ENCODE measurements at regions not wholly inside any gene's neighbourhood (a gene's known extent, or its start where the extent isn't known, plus 50 kb on each side); places are given as distances from the start of the nearest gene placed in this dataset.
"Not testable (repeated sequence)": the region's sequence is repeated elsewhere in the genome, so short reads cannot be mapped to it uniquely, and the experiment has no call there.

GRCh38 chr3:171980578-171981270 lies 58.7 kb upstream of the FNDC3B start:
- no peak for DNase-seq (ENCODE audit: low spot score)

GRCh38 chr3:171981271-171981605 lies 58.1 kb upstream of the FNDC3B start:
- no peak for DNase-seq (ENCODE audit: low spot score)

GRCh38 chr3:171982828-171983227 lies 56.5 kb upstream of the FNDC3B start:
- peak; percentile 56 for DNase-seq (ENCODE audit: low spot score)

DNA sequence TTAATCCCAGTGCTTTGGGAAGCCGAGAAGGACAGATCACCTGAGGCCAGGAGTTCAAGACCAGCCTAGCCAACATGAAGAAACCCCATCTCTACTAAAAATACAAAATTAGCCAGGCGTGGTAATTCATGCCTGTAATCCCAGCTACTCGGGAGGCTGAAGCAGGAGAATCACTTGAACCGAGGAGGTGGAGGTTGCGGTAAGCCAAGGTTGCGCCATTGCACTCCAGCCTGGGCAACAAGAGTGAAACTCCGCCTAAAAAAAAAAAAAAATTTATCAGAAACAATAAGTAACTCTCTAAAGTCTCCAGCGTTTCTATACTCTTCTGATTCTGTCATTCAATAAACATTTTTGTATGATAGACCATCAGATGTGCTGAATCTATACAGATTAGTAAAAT lies 55.7 kb upstream of the FNDC3B start:
- DNase-seq (ENCODE audit: low spot score) = not testable (repeated sequence)

- no peak for DNase-seq (ENCODE audit: low spot score)
Measured at GRCh38 chr3:171984883-171985282, 54.5 kb upstream of the FNDC3B start.

GRCh38 chr3:171986176-171986575 lies 53.2 kb upstream of the FNDC3B start:
- no peak for DNase-seq (ENCODE audit: low spot score)

GRCh38 chr3:171986757-171987518 lies 52.4 kb upstream of the FNDC3B start:
- DNase-seq (ENCODE audit: low spot score) = no peak
